Esophagus squamous epithelium (tissue), 4 donors: ENCODE measurements at regions not wholly inside any gene's neighbourhood (a gene's known extent, or its start where the extent isn't known, plus 50 kb on each side); places are given as distances from the start of the nearest gene placed in this dataset.

Experiments
- CTCF ChIP-seq, 6 experiments: fragments of 450-650 bp in 4 of 6; fragments of 200-600 bp in 2 of 6; sonication (generic) in 2 of 6; IDR thresholded peaks; one replicate each; pipeline ENCODE4 v1.5.1; 2016 to 2019; ENCODE audit warnings: antibody characterized with exemption in 6 of 6, mild to moderate bottlenecking in 4 of 6, moderate library complexity in 4 of 6
- POLR2A ChIP-seq, 4 donors: fragments of 450-650 bp; IDR thresholded peaks; one replicate each; pipeline ENCODE4 v1.6.1; 2017; ENCODE audit warnings: antibody characterized with exemption in 4 of 4, mild to moderate bottlenecking in 4 of 4, moderate library complexity in 3 of 4

- TF ChIP-seq CTCF (IDR thresholded peaks at IDR 0.05): no peak
- TF ChIP-seq POLR2A (IDR thresholded peaks at IDR 0.05): no peak
Measured at GRCh38 chr16:26601335-26601734, 465.4 kb upstream of the C16orf82 start.
